ENCODE measurements at regions not wholly inside any gene's neighbourhood (a gene's known extent, or its start where the extent isn't known, plus 50 kb on each side); places are given as distances from the start of the nearest gene placed in this dataset.

- no peaks in the 10 kb centered on the region for H3K9me1 ChIP-seq (ENCODE audit: control insufficient read depth, extremely low read depth, insufficient read depth, low read length)
- dilution Hi-C loops (cut with MboI; ENCODE audit: extremely low pct_ligation_motif_present, low sequenced_read_pairs), result loop anchor here (5.0 kb wide), 1 partner anchor 71 kb away; no protein-coding TSS in a partner anchor
- no peak overlapping the region for H3K27ac ChIP-seq (ENCODE audit: control insufficient read depth, insufficient read depth, low read length)
- H3K9ac ChIP-seq (ENCODE audit: control insufficient read depth, extremely low read depth, insufficient read depth, low read length), result no peak overlapping the region
- DNase-seq (ENCODE audit: low read depth, low spot score) (peak; percentile 1), FAIRE-seq (no peak)
- no peaks in the 10 kb centered on the region for H3K36me3 ChIP-seq (ENCODE audit: control insufficient read depth in 2 of 2, extremely low read depth in 1 of 2, insufficient read depth in 2 of 2, low read length in 2 of 2)
- TF ChIP-seq EZH2 (IDR thresholded peaks at IDR 0.05; ENCODE audit: low read length), result no peak
- TF ChIP-seq CTCF (optimal IDR thresholded peaks at IDR 0.05 in 1 of 3, IDR thresholded peaks at IDR 0.05 in 1 of 3, conservative IDR thresholded peaks at IDR 0.05 in 1 of 3; ENCODE audit: extremely low read depth in 1 of 3, insufficient read depth in 2 of 3, low read length in 3 of 3), result no peak
- no peaks in the 10 kb centered on the region for H3K9me3 ChIP-seq (ENCODE audit: control insufficient read depth, low read depth, low read length)
- H2AFZ ChIP-seq (ENCODE audit: control insufficient read depth, low read length), result no peak overlapping the region
- H3K79me2 ChIP-seq (ENCODE audit: control insufficient read depth, insufficient read depth, low read length), result no peaks in the 10 kb centered on the region
- H3K4me3 ChIP-seq (ENCODE audit: control insufficient read depth in 2 of 3, extremely low read depth in 1 of 3, insufficient read depth in 2 of 3, low read depth in 1 of 3, low read length in 3 of 3), result no peak overlapping the region
- peaks cover 11% of the 10 kb centered on the region for H3K27me3 ChIP-seq (ENCODE audit: control insufficient read depth, extremely low read depth, insufficient read depth, low read length)
- H3K4me2 ChIP-seq (ENCODE audit: control insufficient read depth, extremely low read depth, insufficient read depth, low read depth, low read length), result no peak overlapping the region
- H4K20me1 ChIP-seq (ENCODE audit: control insufficient read depth, extremely low read depth, insufficient read depth, low read length), result no peaks in the 10 kb centered on the region
- H3K4me1 ChIP-seq (ENCODE audit: control insufficient read depth, extremely low read depth, insufficient read depth, low read length), result no peaks in the 10 kb centered on the region
Observed at GRCh38 chr9:89843591-89843990, 238.8 kb downstream of the GADD45G start.

- FAIRE-seq (no peak), DNase-seq (ENCODE audit: low read depth, low spot score) (no peak)
- H3K79me2 ChIP-seq (ENCODE audit: control insufficient read depth, insufficient read depth, low read length), result no peaks in the 10 kb centered on the region
- no peaks in the 10 kb centered on the region for H4K20me1 ChIP-seq (ENCODE audit: control insufficient read depth, extremely low read depth, insufficient read depth, low read length)
- H3K4me2 ChIP-seq (ENCODE audit: control insufficient read depth, extremely low read depth, insufficient read depth, low read depth, low read length), result no peak overlapping the region
- no peak for TF ChIP-seq EZH2 (IDR thresholded peaks at IDR 0.05; ENCODE audit: low read length)
- TF ChIP-seq CTCF (optimal IDR thresholded peaks at IDR 0.05 in 1 of 3, IDR thresholded peaks at IDR 0.05 in 1 of 3, conservative IDR thresholded peaks at IDR 0.05 in 1 of 3; ENCODE audit: extremely low read depth in 1 of 3, insufficient read depth in 2 of 3, low read length in 3 of 3), result no peak
- no peak overlapping the region for H3K27ac ChIP-seq (ENCODE audit: control insufficient read depth, insufficient read depth, low read length)
- H3K36me3 ChIP-seq (ENCODE audit: control insufficient read depth in 2 of 2, extremely low read depth in 1 of 2, insufficient read depth in 2 of 2, low read length in 2 of 2), result no peaks in the 10 kb centered on the region
- H3K9me3 ChIP-seq (ENCODE audit: control insufficient read depth, low read depth, low read length), result no peaks in the 10 kb centered on the region
- H3K27me3 ChIP-seq (ENCODE audit: control insufficient read depth, extremely low read depth, insufficient read depth, low read length), result peaks cover 10% of the 10 kb centered on the region
- no peak overlapping the region for H3K9ac ChIP-seq (ENCODE audit: control insufficient read depth, extremely low read depth, insufficient read depth, low read length)
- no peak overlapping the region for H3K4me3 ChIP-seq (ENCODE audit: control insufficient read depth in 2 of 3, extremely low read depth in 1 of 3, insufficient read depth in 2 of 3, low read depth in 1 of 3, low read length in 3 of 3)
- no peak overlapping the region for H2AFZ ChIP-seq (ENCODE audit: control insufficient read depth, low read length)
- dilution Hi-C loops (cut with MboI; ENCODE audit: extremely low pct_ligation_motif_present, low sequenced_read_pairs), result loop anchor here (5.0 kb wide), 1 partner anchor 72 kb away; no protein-coding TSS in a partner anchor
- no peaks in the 10 kb centered on the region for H3K4me1 ChIP-seq (ENCODE audit: control insufficient read depth, extremely low read depth, insufficient read depth, low read length)
- H3K9me1 ChIP-seq (ENCODE audit: control insufficient read depth, extremely low read depth, insufficient read depth, low read length), result no peaks in the 10 kb centered on the region
Observed at GRCh38 chr9:89844075-89844474, 239.3 kb downstream of the GADD45G start.

Measured in keratinocyte (primary cell).